IPS DF 6.9 (cell line): ENCODE measurements at regions not wholly inside any gene's neighbourhood (a gene's known extent, or its start where the extent isn't known, plus 50 kb on each side); places are given as distances from the start of the nearest gene placed in this dataset.

Experiments used
- DNase-seq: peaks from one replicate; pipeline ENCODE4 v3.0.0-alpha.2; 2013; ENCODE audit warnings: low read depth, low spot score
- H3K27ac ChIP-seq: one replicate; pipeline ENCODE4 v1.5.1; 2013; ENCODE audit warnings: low read length, control low read depth
- H3K27me3 ChIP-seq: 2 replicates; pipeline ENCODE4 v1.6.1; 2013; ENCODE audit warnings: mild to moderate bottlenecking, low read length; ENCODE audit not compliant: control insufficient read depth, insufficient read depth
- H3K36me3 ChIP-seq: 2 replicates; pipeline ENCODE4 v1.6.1; 2013; ENCODE audit warnings: low read length; ENCODE audit not compliant: control insufficient read depth, insufficient read depth
- H3K4me1 ChIP-seq: 2 replicates; pipeline ENCODE4 v1.6.1; 2013; ENCODE audit warnings: low read length; ENCODE audit not compliant: control insufficient read depth, insufficient read depth
- H3K4me3 ChIP-seq: 2 replicates; pipeline ENCODE4 v1.5.1; 2013; ENCODE audit warnings: mild to moderate bottlenecking, low read length
- H3K9me3 ChIP-seq: 2 replicates; pipeline ENCODE4 v1.6.1; 2013; ENCODE audit warnings: low read length, inconsistent platforms; ENCODE audit not compliant: control insufficient read depth, insufficient read depth
- WGBS: extraction: QIAGEN DNeasy Blood & Tissue Kit; methylation state at CpG from one replicate; pipeline ENCODE4 v1.1.7; 2013; ENCODE audit warnings: mixed read lengths, missing lambda C conversion rate; ENCODE audit not compliant: insufficient read length, insufficient coverage; 5-methylcytosine and 5-hydroxymethylcytosine counted together

DNA sequence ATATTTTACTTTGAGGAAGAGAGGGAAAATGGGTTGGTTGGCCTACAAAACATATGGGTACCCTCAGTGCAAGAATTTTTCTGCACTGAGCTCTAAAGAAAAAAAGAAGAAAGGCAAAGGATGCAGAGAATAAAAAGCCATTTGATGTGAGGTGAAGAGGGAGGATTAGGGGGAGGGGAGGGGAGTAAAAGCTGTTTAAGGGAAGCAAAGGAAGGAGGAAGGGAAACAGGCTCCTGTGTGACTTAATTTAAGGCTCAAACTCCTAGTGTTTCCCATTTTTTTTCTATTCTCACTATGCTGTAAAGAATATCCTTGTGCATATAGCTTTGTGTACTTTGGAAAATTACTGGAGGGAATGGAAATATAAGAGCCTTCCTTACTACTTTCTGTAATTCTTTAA is 78.7 kb downstream of the NKX2-1 start:
- peaks cover 4% of the 10 kb centered on the region; the same call in 1 of the 2 replicates for H3K4me1 ChIP-seq
- no peaks in the 10 kb centered on the region for H3K36me3 ChIP-seq
- no peaks in the 10 kb centered on the region for H3K9me3 ChIP-seq
- no peak overlapping the region for H3K4me3 ChIP-seq
- H3K27ac ChIP-seq = no peak overlapping the region
- no peak for DNase-seq
- peaks cover 3% of the 10 kb centered on the region for H3K27me3 ChIP-seq

DNA sequence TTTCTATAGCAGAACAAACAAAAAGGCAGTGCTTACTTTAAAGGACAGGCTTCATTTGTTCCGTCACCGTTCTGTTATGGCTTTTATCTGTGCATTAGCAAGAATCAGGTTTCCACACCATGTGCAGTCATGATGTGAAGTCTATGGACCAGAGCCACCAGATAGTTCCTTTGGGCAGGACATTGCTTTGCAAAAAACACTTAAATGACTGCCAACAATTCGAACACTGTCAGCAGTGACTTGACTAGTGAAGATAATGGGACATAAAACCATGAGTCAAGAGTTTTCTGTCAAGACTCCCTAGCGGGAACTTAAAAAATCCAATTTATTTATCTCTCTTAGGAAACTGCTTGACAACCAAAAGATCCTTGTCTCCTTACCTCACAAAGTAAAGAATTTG is 80.3 kb downstream of the NKX2-1 start:
- H3K4me3 ChIP-seq = no peak overlapping the region
- peaks cover 4% of the 10 kb centered on the region; the same call in 1 of the 2 replicates for H3K4me1 ChIP-seq
- DNase-seq = no peak
- H3K27me3 ChIP-seq = peaks cover 2% of the 10 kb centered on the region; the same call in 1 of the 2 replicates
- WGBS = no CpG with 5 or more reads among the region's 4 CpGs
- H3K9me3 ChIP-seq = no peaks in the 10 kb centered on the region
- H3K27ac ChIP-seq = no peak overlapping the region
- no peaks in the 10 kb centered on the region for H3K36me3 ChIP-seq

DNA sequence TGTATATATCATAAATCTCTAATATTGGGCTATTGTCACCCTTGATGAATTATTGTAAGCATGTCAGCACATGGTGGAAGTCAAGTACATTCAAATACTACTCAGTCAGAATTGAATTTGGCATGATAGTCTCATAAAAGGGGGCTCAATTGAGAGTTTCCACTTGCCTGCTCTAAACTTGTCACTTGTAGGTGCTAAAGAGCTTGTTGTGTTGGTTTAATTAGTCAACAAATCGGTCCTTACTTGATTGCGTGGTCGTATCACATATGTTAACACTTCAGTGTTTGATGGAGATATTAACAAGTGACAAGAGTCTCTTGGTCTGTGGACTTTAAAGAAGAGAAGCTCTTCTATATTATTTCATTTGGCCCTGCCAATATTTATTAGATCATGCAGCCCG is 81.1 kb downstream of the NKX2-1 start:
- Histone ChIP-seq H3K27ac (no peak overlapping the region), H3K36me3 (no peaks in the 10 kb centered on the region), H3K4me1 (peaks cover 4% of the 10 kb centered on the region; the same call in 1 of the 2 replicates), H3K4me3 (no peak overlapping the region), H3K9me3 (no peaks in the 10 kb centered on the region), H3K27me3 (peaks cover 2% of the 10 kb centered on the region; the same call in 1 of the 2 replicates)
- DNase-seq = no peak
- WGBS = no CpG with 5 or more reads among the region's 4 CpGs

DNA sequence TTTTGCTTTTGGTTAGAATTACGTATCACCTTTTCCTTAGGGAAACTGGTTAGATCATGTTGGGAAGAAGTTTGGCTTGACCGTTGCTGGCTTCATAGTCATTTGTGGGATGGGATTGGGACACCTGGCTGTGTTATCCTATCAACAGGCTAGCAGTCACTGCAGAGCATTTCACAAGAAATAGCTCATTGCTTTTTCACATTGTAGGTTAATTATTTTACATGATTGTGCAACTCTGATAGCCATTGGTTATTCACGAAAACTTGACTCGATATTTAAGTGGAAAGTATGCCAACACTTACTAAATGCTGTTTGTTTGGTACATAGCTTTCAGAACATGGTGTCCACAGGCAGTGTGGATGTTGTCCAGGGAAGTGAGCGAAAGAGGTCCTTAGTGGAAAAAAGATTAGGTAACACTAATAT is 89.4 kb downstream of the NKX2-1 start:
- no peak overlapping the region for H3K4me3 ChIP-seq

DNA sequence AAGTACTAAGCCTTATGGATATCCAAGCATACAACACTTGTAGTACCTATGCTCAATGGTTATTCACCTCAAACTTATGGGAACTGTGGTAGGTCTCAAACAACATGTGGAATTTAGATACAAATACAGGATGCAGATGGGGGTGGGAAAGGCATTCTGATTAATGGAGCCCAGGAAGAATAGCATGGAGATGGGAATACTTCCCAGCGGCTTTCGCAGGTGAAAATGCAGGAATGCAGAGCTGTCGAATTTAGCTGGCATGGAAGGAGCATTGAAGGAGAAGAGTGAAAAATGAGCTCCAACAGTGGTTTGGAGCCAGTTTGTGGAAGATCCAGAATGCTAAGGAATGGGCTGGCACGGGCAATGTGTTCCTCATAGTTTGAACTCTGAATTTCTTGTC is 89.9 kb downstream of the NKX2-1 start:
- Histone ChIP-seq H3K9me3 (no peaks in the 10 kb centered on the region), H3K4me1 (0 out of 2 replicates have a peak, but pooled peaks cover 1% of the 10 kb centered on the region), H3K27me3 (no peaks in the 10 kb centered on the region), H3K27ac (no peak overlapping the region), H3K4me3 (no peak overlapping the region), H3K36me3 (no peaks in the 10 kb centered on the region)
- WGBS = no CpG with 5 or more reads among the region's 4 CpGs
- no peak for DNase-seq

More for the DNA sequence above, 89.4 kb downstream of the NKX2-1 start:
- Histone ChIP-seq H3K36me3 (no peaks in the 10 kb centered on the region), H3K27me3 (no peaks in the 10 kb centered on the region), H3K4me1 (0 out of 2 replicates have a peak, but pooled peaks cover 1% of the 10 kb centered on the region), H3K27ac (no peak overlapping the region), H3K9me3 (no peaks in the 10 kb centered on the region)
- WGBS = no CpG with 5 or more reads among the region's 5 CpGs
- no peak for DNase-seq

DNA sequence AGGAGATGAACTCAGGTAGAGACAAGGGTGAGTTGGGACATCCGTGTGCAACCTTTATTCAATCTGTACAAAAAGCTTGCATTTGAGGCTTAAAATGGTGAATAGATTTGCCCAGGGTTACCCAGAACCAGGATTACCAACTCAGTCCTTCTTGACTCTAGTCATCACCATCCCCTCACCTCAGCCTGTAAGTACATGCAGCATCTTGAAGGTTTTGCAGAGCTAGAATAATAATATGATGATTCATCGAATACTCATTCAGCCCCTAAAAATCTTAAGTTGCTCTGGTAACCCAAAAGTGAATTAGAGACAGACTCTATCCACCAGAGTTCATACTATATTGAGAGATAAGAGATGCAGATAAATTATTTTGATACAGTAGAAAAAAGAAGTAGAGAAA is 90.3 kb downstream of the NKX2-1 start:
- Histone ChIP-seq H3K9me3 (no peaks in the 10 kb centered on the region), H3K27ac (no peak overlapping the region), H3K4me1 (0 out of 2 replicates have a peak, but pooled peaks cover 1% of the 10 kb centered on the region), H3K36me3 (no peaks in the 10 kb centered on the region), H3K27me3 (no peaks in the 10 kb centered on the region), H3K4me3 (no peak overlapping the region)
- WGBS = no CpG with 5 or more reads among the region's 2 CpGs
- DNase-seq = no peak

DNA sequence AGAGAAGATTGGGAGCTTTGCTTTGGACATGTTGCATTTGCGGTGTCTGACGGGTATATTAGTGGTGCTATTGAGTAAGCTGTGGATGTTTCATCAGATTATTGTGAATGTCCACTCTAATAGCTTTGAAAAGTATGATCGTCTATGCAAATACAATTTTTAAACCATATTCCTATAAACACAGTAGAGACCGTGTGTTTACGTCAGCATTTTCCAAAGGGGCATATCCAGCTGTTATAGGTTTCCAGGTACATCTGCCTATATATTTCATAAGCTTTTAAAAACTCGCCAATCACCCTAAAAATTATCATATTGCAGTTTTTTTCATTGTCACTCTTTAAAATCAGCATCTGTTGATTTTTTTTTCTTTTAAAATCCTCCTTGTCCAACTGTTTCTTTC is 91.7 kb downstream of the NKX2-1 start:
- H3K36me3 ChIP-seq = no peaks in the 10 kb centered on the region
- 0 out of 2 replicates have a peak, but pooled peaks cover 1% of the 10 kb centered on the region for H3K4me1 ChIP-seq
- no peaks in the 10 kb centered on the region for H3K27me3 ChIP-seq
- no peak for DNase-seq
- 100% methylated on average over 1 of the region's 6 CpGs for WGBS
- H3K4me3 ChIP-seq = no peak overlapping the region
- no peak overlapping the region for H3K27ac ChIP-seq
- H3K9me3 ChIP-seq = no peaks in the 10 kb centered on the region

DNA sequence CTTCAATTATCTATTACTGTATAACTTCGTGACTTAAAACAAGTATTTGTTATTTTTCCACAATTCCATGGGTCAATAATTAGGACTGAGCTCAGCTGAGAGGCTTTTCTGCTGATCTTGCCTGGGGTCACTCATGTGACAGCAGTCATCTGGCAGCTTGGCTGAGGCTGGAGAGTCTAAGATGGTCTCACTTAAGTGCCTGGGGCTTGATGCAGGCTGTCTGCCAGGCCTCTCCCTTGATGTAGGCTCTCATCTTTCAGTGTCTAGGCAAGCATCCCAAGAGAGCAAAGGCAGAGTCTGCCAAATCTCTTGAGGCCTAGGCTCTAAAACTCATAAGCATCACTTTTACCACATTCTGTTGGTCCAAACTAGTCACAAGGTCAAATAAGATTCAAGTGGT is 93.2 kb downstream of the NKX2-1 start:
- no peaks in the 10 kb centered on the region for H3K9me3 ChIP-seq
- no peak overlapping the region for H3K27ac ChIP-seq
- H3K4me1 ChIP-seq = 0 out of 2 replicates have a peak, but pooled peaks cover 1% of the 10 kb centered on the region
- no peak overlapping the region for H3K4me3 ChIP-seq
- no CpG with 5 or more reads among the region's 1 CpG for WGBS
- H3K27me3 ChIP-seq = no peaks in the 10 kb centered on the region
- no peak for DNase-seq
- no peaks in the 10 kb centered on the region for H3K36me3 ChIP-seq

DNA sequence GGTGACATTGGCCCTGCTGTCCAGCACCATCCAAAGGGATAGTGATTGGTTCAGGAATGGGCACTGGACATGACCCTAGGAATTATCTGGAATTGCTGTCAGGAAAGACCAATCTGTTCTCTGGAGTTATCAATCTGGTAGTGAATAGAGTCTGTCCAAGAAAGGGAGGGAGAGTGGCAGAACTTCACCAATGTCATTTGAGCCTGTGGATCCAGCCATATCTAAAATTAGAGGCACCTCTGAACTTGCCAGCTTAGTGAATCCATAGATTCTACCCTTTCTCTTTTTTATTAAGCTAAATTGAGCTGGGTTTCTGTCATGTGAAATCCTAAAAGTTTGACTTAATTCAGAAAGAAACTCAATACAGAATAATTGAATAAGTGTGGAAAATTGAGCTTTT is 93.9 kb downstream of the NKX2-1 start:
- Histone ChIP-seq H3K9me3 (no peaks in the 10 kb centered on the region), H3K27ac (no peak overlapping the region), H3K36me3 (no peaks in the 10 kb centered on the region), H3K4me1 (0 out of 2 replicates have a peak, but pooled peaks cover 1% of the 10 kb centered on the region), H3K4me3 (no peak overlapping the region), H3K27me3 (no peaks in the 10 kb centered on the region)
- DNase-seq = no peak

DNA sequence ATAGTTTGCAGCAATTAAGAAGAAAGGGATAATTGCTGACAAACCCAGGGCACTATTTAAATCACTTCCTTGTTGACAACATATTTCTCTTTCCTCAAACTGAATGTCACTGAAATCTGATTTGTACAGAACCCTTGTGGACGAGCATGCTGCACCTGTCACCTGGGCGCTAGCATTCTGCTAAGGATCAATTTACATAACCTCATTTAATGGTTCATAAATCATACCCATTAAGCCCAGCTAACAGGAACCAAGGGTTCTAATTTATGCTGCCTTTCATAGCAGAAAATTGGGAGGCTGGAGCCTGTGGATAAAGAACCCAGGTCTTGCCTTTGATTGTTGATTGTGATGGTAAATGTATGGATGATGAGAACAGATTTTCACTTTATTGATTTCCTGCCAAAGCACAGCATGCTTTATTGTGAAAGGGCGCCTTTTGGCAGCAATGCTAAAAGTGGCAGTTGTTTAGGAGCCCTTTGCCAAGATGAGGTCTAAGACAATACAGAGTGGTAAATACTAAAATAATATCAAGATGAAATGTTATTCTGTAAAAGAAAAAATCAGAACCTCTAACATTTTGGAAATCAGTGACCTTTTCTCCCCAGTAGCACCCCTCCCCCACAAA is 95.4 kb downstream of the NKX2-1 start:
- DNase-seq = no peak
- H3K9me3 ChIP-seq = no peaks in the 10 kb centered on the region

DNA sequence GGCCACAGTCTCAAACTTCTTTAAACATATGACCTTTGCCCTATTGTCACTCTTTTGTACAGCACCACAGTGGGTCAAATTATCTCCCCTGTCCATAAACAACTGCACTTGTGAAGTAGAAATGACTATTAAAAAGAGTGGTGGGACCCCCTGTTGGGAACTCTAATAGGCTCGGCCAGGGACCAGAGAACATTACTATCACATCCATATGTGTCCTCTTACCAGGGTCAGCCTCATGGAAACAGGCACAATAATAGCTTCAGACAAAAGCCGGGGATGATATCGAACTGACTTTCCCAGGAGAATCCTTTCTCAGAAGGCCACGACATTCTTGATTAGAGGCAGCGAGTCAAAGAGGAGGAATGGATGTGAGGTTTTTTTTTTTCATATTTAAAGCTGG is 96.6 kb downstream of the NKX2-1 start:
- DNase-seq = no peak
- Histone ChIP-seq H3K4me3 (no peak overlapping the region), H3K36me3 (no peaks in the 10 kb centered on the region), H3K27me3 (no peaks in the 10 kb centered on the region), H3K4me1 (no peaks in the 10 kb centered on the region), H3K27ac (no peak overlapping the region), H3K9me3 (no peaks in the 10 kb centered on the region)
- WGBS = no CpG with 5 or more reads among the region's 5 CpGs

More for the DNA sequence above, 95.4 kb downstream of the NKX2-1 start:
- H3K36me3 ChIP-seq = no peaks in the 10 kb centered on the region
- H3K4me3 ChIP-seq = no peak overlapping the region
- whole genome bisulfite sequencing = no CpG with 5 or more reads among the region's 3 CpGs
- H3K4me1 ChIP-seq = no peaks in the 10 kb centered on the region
- no peaks in the 10 kb centered on the region for H3K27me3 ChIP-seq
- H3K27ac ChIP-seq = no peak overlapping the region
